H9 (cell line): ENCODE measurements at regions not wholly inside any gene's neighbourhood (a gene's known extent, or its start where the extent isn't known, plus 50 kb on each side); places are given as distances from the start of the nearest gene placed in this dataset.

Experiments
- DNase-seq: peaks from one replicate; pipeline ENCODE4 v3.0.0-alpha.2; 2017
- H2AFZ ChIP-seq: one replicate; pipeline ENCODE4 v1.6.1; 2013; ENCODE audit warnings: mild to moderate bottlenecking, low read length, control low read depth, moderate library complexity
- H2AK5ac ChIP-seq: 2 replicates; pipeline ENCODE4 v1.6.1; 2013; ENCODE audit warnings: low read length, control low read depth, mixed read lengths; ENCODE audit not compliant: insufficient read length
- H2BK120ac ChIP-seq: one replicate; pipeline ENCODE4 v1.6.1; 2013; ENCODE audit warnings: low read depth, mild to moderate bottlenecking, low read length, control low read depth, inconsistent platforms; ENCODE audit not compliant: poor library complexity, severe bottlenecking
- H2BK12ac ChIP-seq: 2 replicates; pipeline ENCODE4 v1.6.1; 2013; ENCODE audit warnings: low read length, control low read depth, mixed read lengths, low read depth; ENCODE audit not compliant: insufficient read length
- H2BK15ac ChIP-seq: 2 replicates; pipeline ENCODE4 v1.6.1; 2013; ENCODE audit warnings: low read depth, low read length, control low read depth
- H2BK20ac ChIP-seq: one replicate; pipeline ENCODE4 v1.6.1; 2013; ENCODE audit warnings: low read depth, mild to moderate bottlenecking, low read length, control low read depth, inconsistent platforms; ENCODE audit not compliant: poor library complexity, severe bottlenecking
- H2BK5ac ChIP-seq: 2 replicates; pipeline ENCODE4 v1.6.1; 2013; ENCODE audit warnings: low read length, control low read depth, mixed read lengths; ENCODE audit not compliant: insufficient read length
- H3K14ac ChIP-seq: 2 replicates; pipeline ENCODE4 v1.6.1; 2013; ENCODE audit warnings: low read length, control low read depth; ENCODE audit not compliant: insufficient read depth
- H3K18ac ChIP-seq: 2 replicates; pipeline ENCODE4 v1.6.1; 2013; ENCODE audit warnings: low read depth, mild to moderate bottlenecking, mixed read lengths, low read length, control low read depth; ENCODE audit not compliant: insufficient read length
- H3K23ac ChIP-seq: 2 replicates; pipeline ENCODE4 v1.6.1; 2013; ENCODE audit warnings: low read length, control low read depth, mixed read lengths, low read depth; ENCODE audit not compliant: insufficient read length
- H3K23me2 ChIP-seq: 2 replicates; pipeline ENCODE4 v1.6.1; 2013; ENCODE audit warnings: low read depth, mild to moderate bottlenecking, mixed read lengths, low read length, control low read depth; ENCODE audit not compliant: insufficient read length, poor library complexity, severe bottlenecking
- H3K27ac ChIP-seq: 2 replicates; pipeline ENCODE4 v1.5.1; 2013; ENCODE audit warnings: low read length, control low read depth, mixed read lengths, low read depth; ENCODE audit not compliant: insufficient read length
- H3K27me3 ChIP-seq: 2 replicates; pipeline ENCODE4 v1.6.1; 2013; ENCODE audit warnings: low read length, control low read depth, inconsistent platforms; ENCODE audit not compliant: insufficient read depth
- H3K4ac ChIP-seq: 2 replicates; pipeline ENCODE4 v1.6.1; 2013; ENCODE audit warnings: low read depth, mild to moderate bottlenecking, control low read depth, inconsistent platforms, low read length, moderate library complexity
- H3K4me1 ChIP-seq: 2 replicates; pipeline ENCODE4 v1.6.1; 2013; ENCODE audit warnings: low read length, control low read depth, inconsistent platforms; ENCODE audit not compliant: insufficient read depth
- H3K4me2 ChIP-seq: 2 replicates; pipeline ENCODE4 v1.6.1; 2013; ENCODE audit warnings: low read length, control low read depth, mixed read lengths; ENCODE audit not compliant: insufficient read length, insufficient read depth
- H3K56ac ChIP-seq: 2 replicates; pipeline ENCODE4 v1.6.1; 2013; ENCODE audit warnings: low read depth, mild to moderate bottlenecking, mixed read lengths, low read length, control low read depth; ENCODE audit not compliant: insufficient read length
- H3K79me1 ChIP-seq: 2 replicates; pipeline ENCODE4 v1.6.1; 2013; ENCODE audit warnings: low read depth, mild to moderate bottlenecking, moderate library complexity, low read length, control low read depth, inconsistent platforms; ENCODE audit not compliant: insufficient read depth, poor library complexity, severe bottlenecking
- H3K79me2 ChIP-seq: 2 replicates; pipeline ENCODE4 v1.6.1; 2013; ENCODE audit warnings: low read length, control low read depth, inconsistent platforms; ENCODE audit not compliant: insufficient read depth
- H3K9ac ChIP-seq: 2 replicates; pipeline ENCODE4 v1.6.1; 2013; ENCODE audit warnings: low read length, control low read depth, mixed read lengths; ENCODE audit not compliant: insufficient read length; ENCODE audit errors: extremely low read depth
- H3K9me3 ChIP-seq: one replicate; pipeline ENCODE4 v1.6.1; 2013; ENCODE audit warnings: low read depth, low read length, inconsistent platforms; ENCODE audit not compliant: control insufficient read depth
- H3T11ph ChIP-seq: one replicate; pipeline ENCODE4 v1.6.1; 2013; ENCODE audit warnings: mild to moderate bottlenecking, low read length, control low read depth, inconsistent platforms
- H4K20me1 ChIP-seq: one replicate; pipeline ENCODE4 v1.6.1; 2013; ENCODE audit not compliant: control insufficient read depth, insufficient read length, insufficient read depth
- H4K5ac ChIP-seq: 2 replicates; pipeline ENCODE4 v1.6.1; 2013; ENCODE audit warnings: low read depth, mild to moderate bottlenecking, mixed read lengths, low read length, control low read depth; ENCODE audit not compliant: insufficient read length
- H4K8ac ChIP-seq: replicated peaks from 2 replicates; pipeline ENCODE4 v1.6.1; 2013; ENCODE audit warnings: low read length, control low read depth, mixed read lengths, low read depth; ENCODE audit not compliant: insufficient read length
- H4K91ac ChIP-seq: 2 replicates; pipeline ENCODE4 v1.6.1; 2013; ENCODE audit warnings: low read depth, mild to moderate bottlenecking, moderate library complexity, mixed read lengths, low read length, control low read depth; ENCODE audit not compliant: insufficient read length
- H3K27ac Mint-ChIP-seq, 3 experiments: 2 replicates in 2 of 3; 3 replicates in 1 of 3; pipeline ENCODE4 v1.8.0; 2020 to 2021; ENCODE audit warnings: mixed read lengths in 3 of 3, mild to moderate bottlenecking in 1 of 3, moderate library complexity in 1 of 3
- H3K27me3 Mint-ChIP-seq: 2 replicates; pipeline ENCODE4 v1.8.0; 2021; ENCODE audit warnings: low read depth, mild to moderate bottlenecking, moderate library complexity, mixed read lengths
- H3K36me3 Mint-ChIP-seq, 3 experiments: 2 replicates in 2 of 3; 3 replicates in 1 of 3; pipeline ENCODE4 v1.8.0; 2020 to 2021; ENCODE audit warnings: low read depth in 3 of 3, mixed read lengths in 3 of 3; ENCODE audit not compliant: insufficient read depth in 1 of 3
- H3K4me1 Mint-ChIP-seq, 2 experiments: 2 replicates each; pipeline ENCODE4 v1.8.0; 2020; ENCODE audit warnings: mixed read lengths in 2 of 2
- H3K4me3 Mint-ChIP-seq, 2 experiments: 2 replicates in 1 of 2; 3 replicates in 1 of 2; pipeline ENCODE4 v1.8.0; 2020 to 2021; ENCODE audit warnings: mild to moderate bottlenecking in 2 of 2, mixed read lengths in 2 of 2, moderate library complexity in 1 of 2
- H3K9me3 Mint-ChIP-seq, 2 experiments: 2 replicates in 1 of 2; 3 replicates in 1 of 2; pipeline ENCODE4 v1.8.0; 2020; ENCODE audit warnings: mild to moderate bottlenecking in 2 of 2, mixed read lengths in 2 of 2, moderate library complexity in 1 of 2
- CTCF ChIP-seq: fragments of 200-600 bp; sonication (generic); conservative IDR thresholded peaks from 3 replicates; pipeline ENCODE4 v1.8.0; 2021; ENCODE audit warnings: antibody characterized with exemption, mild to moderate bottlenecking
- WGBS: extraction: QIAGEN DNeasy Blood & Tissue Kit; methylation state at CpG from one replicate; pipeline ENCODE4 v1.1.7; 2013; ENCODE audit warnings: missing lambda C conversion rate, low lambda C conversion rate, mixed read lengths; ENCODE audit not compliant: insufficient read length; ENCODE audit errors: extremely low coverage; 5-methylcytosine and 5-hydroxymethylcytosine counted together

GRCh38 chr7:1291357-1291689 is 58.7 kb downstream of the UNCX start:
- H4K8ac ChIP-seq: no peak overlapping the region
- no peaks in the 10 kb centered on the region for H3K79me1 ChIP-seq
- no peak overlapping the region for H3K56ac ChIP-seq
- H4K20me1 ChIP-seq: no peaks in the 10 kb centered on the region
- DNase-seq: no peak
- no peak overlapping the region for H3K4me2 ChIP-seq
- H3K23me2 ChIP-seq: no peaks in the 10 kb centered on the region
- WGBS: no CpG with 5 or more reads among the region's 13 CpGs
- H3K23ac ChIP-seq: no peak overlapping the region
- Mint-ChIP-seq H3K27me3 (peaks cover 38% of the 10 kb centered on the region), H3K36me3 (no peaks in the 10 kb centered on the region; a peak in 1 of 7 replicates), H3K4me1 (peaks cover 2 to 3% of the 10 kb centered on the region in 2 experiments; a peak in 1 of 4 replicates), H3K9me3 (no peaks in the 10 kb centered on the region), H3K27ac (no peak overlapping the region), H3K4me3 (peak overlapping the region in 1 of 2 experiments; percentile 60; a peak in 1 of 5 replicates)
- no peaks in the 10 kb centered on the region; the same call in 1 of the 2 replicates for H3K27me3 ChIP-seq
- no peaks in the 10 kb centered on the region for H3K4me1 ChIP-seq
- no peaks in the 10 kb centered on the region for H3K9me3 ChIP-seq
- H3K18ac ChIP-seq: no peak overlapping the region
- no peak overlapping the region for H3T11ph ChIP-seq
- H3K14ac ChIP-seq: no peak overlapping the region
- no peak overlapping the region for H2BK120ac ChIP-seq
- no peak overlapping the region for H3K4ac ChIP-seq
- H2BK15ac ChIP-seq: peak overlapping the region; percentile 43; the same call in 1 of the 2 replicates
- H3K9ac ChIP-seq: no peak overlapping the region
- H2BK5ac ChIP-seq: no peak overlapping the region
- no peak for TF ChIP-seq CTCF
- no peak overlapping the region for H3K27ac ChIP-seq
- no peak overlapping the region for H4K5ac ChIP-seq
- H4K91ac ChIP-seq: no peak overlapping the region
- no peak overlapping the region for H2AK5ac ChIP-seq
- no peak overlapping the region for H2BK20ac ChIP-seq
- no peaks in the 10 kb centered on the region for H3K79me2 ChIP-seq
- no peak overlapping the region for H2BK12ac ChIP-seq
- no peak overlapping the region for H2AFZ ChIP-seq
